Right cardiac atrium (tissue), 5 donors: ENCODE measurements at regions not wholly inside any gene's neighbourhood (a gene's known extent, or its start where the extent isn't known, plus 50 kb on each side); places are given as distances from the start of the nearest gene placed in this dataset.

Experiments used
- ATAC-seq, 2 donors: fragments of 200-7000 bp; cut with Tn5 transposase; one replicate each; pipeline versions ENCODE4 v1.8.0 to v1.9.1; 2020; ENCODE audit warnings: moderate library complexity in 2 of 2, mild to moderate bottlenecking in 1 of 2
- DNase-seq, 3 donors: peaks; one replicate each; pipeline ENCODE4 v3.0.0-alpha.2; 2020
- H3K27ac ChIP-seq: one replicate; pipeline ENCODE4 v1.5.1; 2013; ENCODE audit warnings: mild to moderate bottlenecking, low read length, control low read depth, moderate library complexity
- H3K27me3 ChIP-seq: one replicate; pipeline ENCODE4 v1.6.1; 2013; ENCODE audit not compliant: control insufficient read depth, insufficient read depth
- H3K4me1 ChIP-seq: one replicate; pipeline ENCODE4 v1.6.1; 2013; ENCODE audit warnings: low read length; ENCODE audit not compliant: control insufficient read depth, insufficient read depth
- H3K4me3 ChIP-seq: one replicate; pipeline ENCODE4 v1.5.1; 2013; ENCODE audit warnings: low read length, control low read depth
- H3K9me3 ChIP-seq: one replicate; pipeline ENCODE4 v1.6.1; 2013; ENCODE audit warnings: low read length; ENCODE audit not compliant: control insufficient read depth
- WGBS: extraction: QIAGEN DNeasy Blood & Tissue Kit; methylation state at CpG from one replicate; pipeline ENCODE4 v1.1.7; 2013; 5-methylcytosine and 5-hydroxymethylcytosine counted together
- intact Hi-C, 4 donors: fragments of 100-400 bp; cut with DNase I; formaldehyde crosslinking; loops; one replicate each; pipeline versions ENCODE4 v1.11.0 to v1.14.0; 2022 to 2023
- donor health status: healthy with polysubstance abuse.
- donor health status: DM: no; HTN: yes; CAD: no.
- donor health status: DM: no; HTN: no; CAD: no.
- donor health status: DM: no; HTN: yes; CAD: no; lungs with severe emphysema.
- donor health status: DM: yes; HTN: yes; CAD: no.

DNA sequence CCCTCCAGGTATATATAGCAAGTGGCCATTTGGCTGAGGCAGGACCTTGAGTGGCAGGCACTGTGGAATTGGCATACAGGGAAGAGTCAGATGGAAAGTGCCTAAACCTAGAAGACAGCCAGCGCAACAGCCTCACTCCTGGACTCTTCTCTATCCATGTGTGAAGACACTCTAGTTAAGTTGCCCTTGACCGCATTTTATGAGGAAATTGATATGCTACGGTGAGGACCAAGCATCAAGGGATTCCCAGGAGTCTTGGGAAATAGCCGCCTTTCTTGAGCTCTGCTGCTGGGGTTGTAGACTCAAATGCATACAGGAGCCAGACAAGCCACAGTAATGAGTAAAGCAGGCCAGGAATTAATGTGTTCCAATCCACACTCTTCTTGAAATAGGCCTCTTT, 145.9 kb upstream of the KAZN start:
- ATAC-seq (no peak), DNase-seq (no peak)
- Histone ChIP-seq H3K27me3 (no peaks in the 10 kb centered on the region), H3K9me3 (no peaks in the 10 kb centered on the region), H3K27ac (no peak overlapping the region), H3K4me3 (no peak overlapping the region), H3K4me1 (no peaks in the 10 kb centered on the region)
- intact Hi-C loops, result no loop called here
- 89% methylated on average over 4 of the region's 4 CpGs for WGBS

DNA sequence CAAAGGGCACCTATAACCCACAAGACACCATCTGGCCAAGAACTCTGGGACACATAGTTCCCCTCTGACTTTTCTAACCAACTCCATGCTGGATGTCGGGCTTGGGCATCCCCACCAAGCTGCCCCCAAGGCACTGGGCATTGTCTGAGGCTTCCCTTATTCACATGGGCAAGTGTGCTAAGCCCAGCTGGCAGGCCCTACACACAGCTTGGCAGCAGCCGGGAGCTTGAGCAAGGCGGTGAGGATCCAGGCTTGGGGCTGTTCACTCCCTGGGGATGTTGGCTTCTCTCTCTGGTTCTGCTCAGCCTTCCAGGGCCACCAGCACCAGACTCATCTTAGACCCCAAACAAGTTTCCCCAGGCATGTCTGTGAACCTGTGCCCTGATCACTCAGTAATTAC, 138.3 kb upstream of the KAZN start:
- no peaks in the 10 kb centered on the region for H3K9me3 ChIP-seq
- peak in 1 of 2 donors; percentile 19 for ATAC-seq
- intact Hi-C loops, result no loop called here
- no peak overlapping the region for H3K4me3 ChIP-seq
- no peaks in the 10 kb centered on the region for H3K4me1 ChIP-seq
- H3K27me3 ChIP-seq, result no peaks in the 10 kb centered on the region
- H3K27ac ChIP-seq, result no peak overlapping the region
- WGBS, result 83% methylated on average over 3 of the region's 3 CpGs
- DNase-seq, result no peak

DNA sequence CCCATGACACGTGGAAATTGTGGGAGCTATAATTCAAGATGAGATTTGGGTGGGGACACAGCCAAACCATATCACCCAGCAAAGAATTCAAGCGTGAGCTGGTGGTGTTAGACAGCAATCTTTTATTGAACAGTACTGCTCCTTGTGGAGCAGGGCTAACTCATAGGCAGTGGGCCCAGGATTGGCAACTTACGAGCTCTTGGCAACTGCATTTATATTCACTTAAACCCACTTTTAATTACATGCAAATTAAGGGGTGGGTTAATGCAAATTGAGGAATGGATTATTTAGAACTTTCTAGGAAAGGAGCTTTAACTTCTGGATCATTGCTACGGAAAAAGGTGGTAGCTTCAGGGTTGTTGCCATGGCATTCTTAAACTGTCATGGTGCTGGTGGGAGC, 135.6 kb upstream of the KAZN start:
- no peak for ATAC-seq
- H3K9me3 ChIP-seq, result no peaks in the 10 kb centered on the region

DNA sequence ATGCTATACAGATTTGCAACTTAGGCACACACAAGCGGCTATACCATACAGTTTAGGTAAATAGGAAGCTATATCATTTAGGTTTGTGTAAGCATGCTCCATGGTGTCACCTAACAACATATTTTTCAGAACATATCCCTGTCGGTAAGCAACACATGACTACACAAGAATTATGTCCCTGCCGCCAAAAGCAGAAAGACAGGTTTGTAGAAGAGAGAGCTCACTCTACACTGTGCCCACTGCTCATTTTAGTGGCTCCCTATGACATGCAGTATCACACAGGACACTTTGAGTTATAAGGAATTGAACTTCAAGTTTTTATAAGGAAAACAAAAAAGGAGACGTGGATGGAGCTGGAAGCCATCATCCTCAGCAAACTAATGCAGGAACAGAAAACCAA, 132.5 kb upstream of the KAZN start:
- Histone ChIP-seq H3K4me1 (no peaks in the 10 kb centered on the region), H3K27ac (no peak overlapping the region), H3K4me3 (no peak overlapping the region), H3K9me3 (no peaks in the 10 kb centered on the region), H3K27me3 (no peaks in the 10 kb centered on the region)
- WGBS, result 79% methylated on average over 4 of the region's 4 CpGs
- DNase-seq, result no peak
- no peak for ATAC-seq
- intact Hi-C loops, result no loop called here

More for the DNA sequence above, 135.6 kb upstream of the KAZN start:
- Histone ChIP-seq H3K4me3 (no peak overlapping the region), H3K4me1 (no peaks in the 10 kb centered on the region), H3K27ac (no peak overlapping the region), H3K27me3 (no peaks in the 10 kb centered on the region)
- intact Hi-C loops, result no loop called here
- 84% methylated on average over 4 of the region's 4 CpGs for WGBS
- no peak for DNase-seq

DNA sequence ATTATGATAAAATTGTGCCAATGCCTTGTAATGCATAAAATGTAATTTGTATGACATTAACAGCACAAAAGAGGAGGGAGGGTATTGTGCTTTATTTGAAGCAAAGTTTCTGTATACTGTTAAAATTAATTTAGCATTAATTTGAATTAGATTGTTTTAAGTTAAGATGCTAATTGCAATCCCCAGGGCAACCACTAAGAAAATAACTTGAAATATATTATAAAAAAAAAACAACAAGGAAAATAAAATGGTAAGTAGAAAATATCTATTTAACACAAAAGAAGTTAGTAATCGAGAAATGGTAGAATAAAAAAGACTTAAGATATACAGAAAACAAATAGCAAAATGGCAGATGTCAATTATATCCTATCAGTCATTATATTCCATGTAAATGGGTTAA, 131.4 kb upstream of the KAZN start:
- Histone ChIP-seq H3K4me1 (no peaks in the 10 kb centered on the region), H3K27me3 (no peaks in the 10 kb centered on the region), H3K4me3 (no peak overlapping the region), H3K9me3 (no peaks in the 10 kb centered on the region), H3K27ac (no peak overlapping the region)
- DNase-seq, result no peak
- intact Hi-C loops, result no loop called here
- 85% methylated on average over 1 of the region's 1 CpG for WGBS
- ATAC-seq, result no peak

DNA sequence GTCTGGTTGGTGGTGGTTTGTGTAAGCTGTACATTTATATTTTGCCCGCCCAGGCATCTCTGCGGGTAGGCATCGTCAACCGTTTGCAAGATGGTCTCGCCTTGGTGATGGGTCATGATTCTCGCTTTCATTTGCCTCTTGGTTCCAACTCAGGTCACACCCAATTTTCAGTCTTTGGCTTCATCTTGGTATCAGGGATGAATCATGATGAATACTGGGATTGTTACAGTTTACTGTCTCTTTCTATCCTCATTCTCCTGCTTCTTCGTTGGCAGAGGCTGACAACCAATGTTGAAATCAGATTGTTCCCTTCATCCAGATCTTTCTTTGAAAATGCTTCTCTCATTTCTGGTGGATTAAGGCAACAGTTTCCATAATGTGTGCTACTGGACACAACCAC, 129.7 kb upstream of the KAZN start:
- Histone ChIP-seq H3K4me3 (no peak overlapping the region), H3K4me1 (no peaks in the 10 kb centered on the region), H3K9me3 (no peaks in the 10 kb centered on the region), H3K27me3 (no peaks in the 10 kb centered on the region), H3K27ac (no peak overlapping the region)
- ATAC-seq, result no peak
- DNase-seq, result no peak
- intact Hi-C loops, result no loop called here
- 92% methylated on average over 7 of the region's 7 CpGs for WGBS

DNA sequence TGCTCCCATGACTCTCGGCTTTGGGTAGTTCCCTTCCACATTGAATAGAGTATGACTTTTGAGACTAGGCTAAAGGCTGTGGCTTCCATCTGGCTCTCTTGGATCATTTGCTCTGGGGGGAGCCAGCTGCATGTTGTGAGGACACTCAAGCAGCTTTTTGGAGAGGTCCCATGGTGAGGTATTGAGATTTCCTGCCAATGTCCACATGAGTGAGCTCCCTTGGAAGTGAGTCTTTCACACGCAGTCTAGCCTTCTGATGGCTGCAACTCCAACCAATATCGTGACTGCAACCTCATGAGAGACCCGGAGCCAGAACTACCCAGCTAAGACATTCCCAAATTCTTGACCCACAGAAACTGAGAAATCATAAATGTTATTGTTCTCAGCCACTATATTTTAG, 127.7 kb upstream of the KAZN start:
- DNase-seq, result no peak
- ATAC-seq, result peak in 1 of 2 donors; percentile 51
- no peaks in the 10 kb centered on the region for H3K9me3 ChIP-seq
- WGBS, result 72% methylated on average over 4 of the region's 4 CpGs
- no peaks in the 10 kb centered on the region for H3K4me1 ChIP-seq
- H3K4me3 ChIP-seq, result no peak overlapping the region
- no peak overlapping the region for H3K27ac ChIP-seq
- intact Hi-C loops, result no loop called here
- no peaks in the 10 kb centered on the region for H3K27me3 ChIP-seq

DNA sequence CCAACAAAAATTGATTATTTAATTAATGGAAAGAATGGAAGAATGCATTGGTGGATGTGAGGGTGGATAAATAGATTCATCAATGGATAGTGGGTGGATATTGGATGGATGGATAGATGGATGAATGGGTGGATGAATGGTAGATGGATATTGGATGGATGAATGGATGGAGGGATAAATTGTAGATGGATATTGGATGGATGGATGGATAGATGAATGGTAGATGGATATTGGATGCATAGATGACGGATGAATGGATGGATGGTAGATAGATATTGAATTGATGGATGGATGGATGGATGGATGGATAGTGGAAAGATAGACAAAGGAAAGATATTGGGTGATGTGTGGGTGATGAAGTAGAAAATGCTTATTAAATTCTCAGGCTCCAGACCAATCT, 123.6 kb upstream of the KAZN start:
- Histone ChIP-seq H3K4me1 (no peaks in the 10 kb centered on the region), H3K27me3 (no peaks in the 10 kb centered on the region), H3K4me3 (no peak overlapping the region), H3K27ac (no peak overlapping the region), H3K9me3 (no peaks in the 10 kb centered on the region)
- no peak for ATAC-seq
- no peak for DNase-seq
- intact Hi-C loops, result no loop called here
- WGBS, result 90% methylated on average over 1 of the region's 1 CpG

DNA sequence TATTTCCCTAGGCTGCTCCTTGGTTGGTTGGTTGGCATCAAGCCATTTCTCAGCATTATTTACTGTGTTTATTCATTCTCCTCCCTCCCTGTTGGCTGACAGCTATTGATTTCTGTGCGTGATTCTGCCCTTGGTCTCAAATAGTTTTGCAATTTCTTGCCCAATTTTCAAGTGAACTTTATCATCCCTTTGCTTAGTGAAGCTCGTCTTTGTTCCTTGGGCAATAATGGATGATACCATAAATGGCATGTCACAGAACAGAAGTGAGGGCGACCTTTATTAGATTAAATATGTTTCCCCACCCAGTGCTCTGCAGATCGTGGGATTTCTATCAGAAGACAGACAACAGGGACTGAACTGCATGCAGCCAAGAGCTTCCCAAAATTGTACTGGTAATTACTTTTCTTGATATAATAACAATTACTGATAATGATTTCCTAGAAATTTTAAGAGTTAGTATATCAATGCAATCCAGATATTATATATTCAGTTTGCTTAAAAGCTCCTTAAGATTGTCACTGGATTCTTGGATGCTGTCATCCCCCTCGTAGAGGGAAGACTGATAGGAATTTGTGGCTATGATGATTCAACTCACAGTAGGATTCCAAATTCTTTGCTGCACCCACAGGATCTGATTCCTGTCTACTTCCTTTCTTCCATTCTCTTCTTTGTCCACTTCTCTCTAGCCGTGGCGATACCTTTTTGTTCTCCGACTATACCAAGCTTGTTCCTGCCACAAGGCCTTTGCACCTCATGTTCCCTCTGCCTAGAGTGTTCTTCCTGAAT, 122.1 kb upstream of the KAZN start:
- DNase-seq (no peak), ATAC-seq (no peak)
- H3K9me3 ChIP-seq, result no peaks in the 10 kb centered on the region
- H3K27ac ChIP-seq, result no peak overlapping the region
- intact Hi-C loops, result no loop called here
- H3K27me3 ChIP-seq, result no peaks in the 10 kb centered on the region
- WGBS, result 76% methylated on average over 8 of the region's 8 CpGs
- no peaks in the 10 kb centered on the region for H3K4me1 ChIP-seq
- no peak overlapping the region for H3K4me3 ChIP-seq

DNA sequence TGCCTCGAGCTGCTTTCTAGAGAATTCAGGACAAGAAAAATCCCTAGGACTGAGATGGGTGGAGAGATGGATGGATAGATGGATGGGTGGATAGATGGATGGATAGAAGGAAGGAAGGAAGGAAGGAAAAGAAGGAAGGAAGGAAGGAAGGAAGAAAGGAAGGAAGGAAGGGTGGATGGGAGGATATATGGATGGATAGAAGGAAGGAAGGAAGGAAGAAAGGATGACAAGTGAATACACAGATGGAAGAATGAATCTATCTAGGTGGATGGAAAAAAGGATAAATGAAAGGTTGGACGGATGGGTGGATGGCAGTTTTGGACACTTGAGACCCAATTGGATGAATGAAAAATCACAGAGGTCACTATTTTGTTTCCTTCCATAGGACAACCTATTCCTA, 120.4 kb upstream of the KAZN start:
- DNase-seq (no peak), ATAC-seq (no peak)
- H3K4me3 ChIP-seq, result no peak overlapping the region
- H3K9me3 ChIP-seq, result no peaks in the 10 kb centered on the region
- no peaks in the 10 kb centered on the region for H3K4me1 ChIP-seq
- 65% methylated on average over 2 of the region's 2 CpGs for WGBS
- no peaks in the 10 kb centered on the region for H3K27me3 ChIP-seq
- no peak overlapping the region for H3K27ac ChIP-seq
- intact Hi-C loops, result no loop called here

DNA sequence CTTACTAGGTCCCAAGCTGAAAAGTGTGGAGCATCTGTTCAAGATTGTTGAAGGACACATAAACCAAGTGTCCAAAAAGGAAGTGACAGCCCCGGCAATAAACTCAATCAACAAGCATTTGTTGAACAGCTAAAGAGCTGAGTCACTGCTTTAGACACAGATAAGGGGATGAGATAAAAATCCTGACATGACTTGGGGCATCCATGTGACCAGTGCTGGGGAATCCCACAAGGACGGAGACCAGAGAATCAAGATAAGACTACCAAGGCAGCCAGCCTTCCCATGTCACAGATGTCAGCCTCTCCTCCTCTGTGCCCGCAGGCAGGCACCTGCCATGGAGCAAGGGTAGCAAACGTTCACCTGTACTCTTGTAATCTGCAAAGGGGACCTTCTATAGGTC, 118.6 kb upstream of the KAZN start:
- H3K27ac ChIP-seq, result no peak overlapping the region
- intact Hi-C loops, result no loop called here
- WGBS, result 49% methylated on average over 4 of the region's 4 CpGs
- H3K9me3 ChIP-seq, result no peaks in the 10 kb centered on the region
- no peak for DNase-seq
- no peaks in the 10 kb centered on the region for H3K4me1 ChIP-seq
- H3K4me3 ChIP-seq, result no peak overlapping the region
- no peak for ATAC-seq
- H3K27me3 ChIP-seq, result no peaks in the 10 kb centered on the region
